GM21825 (cell line): ENCODE measurements at regions not wholly inside any gene's neighbourhood (a gene's known extent, or its start where the extent isn't known, plus 50 kb on each side); places are given as distances from the start of the nearest gene placed in this dataset.
"Not testable (repeated sequence)": the region's sequence is repeated elsewhere in the genome, so short reads cannot be mapped to it uniquely, and the experiment has no call there.

ENCODE experiments used
- ATAC-seq: cut with Tn5 transposase; IDR thresholded peaks from one replicate; pipeline ENCODE4 v1.9.1; 2021; ENCODE audit warnings: mild to moderate bottlenecking, moderate library complexity; ENCODE audit not compliant: unreplicated experiment

GRCh38 chr1:70745199-70745598 lies 302.4 kb downstream of the PTGER3 start:
- ATAC-seq = no peak

- not testable (repeated sequence) for ATAC-seq
Measured at GRCh38 chr1:70746062-70746461, 301.6 kb downstream of the PTGER3 start.

- not testable (repeated sequence) for ATAC-seq
Measured at GRCh38 chr1:70747123-70747522, 300.5 kb downstream of the PTGER3 start.

- not testable (repeated sequence) for ATAC-seq
Measured at GRCh38 chr1:70751676-70752287, 295.8 kb downstream of the PTGER3 start.

DNA sequence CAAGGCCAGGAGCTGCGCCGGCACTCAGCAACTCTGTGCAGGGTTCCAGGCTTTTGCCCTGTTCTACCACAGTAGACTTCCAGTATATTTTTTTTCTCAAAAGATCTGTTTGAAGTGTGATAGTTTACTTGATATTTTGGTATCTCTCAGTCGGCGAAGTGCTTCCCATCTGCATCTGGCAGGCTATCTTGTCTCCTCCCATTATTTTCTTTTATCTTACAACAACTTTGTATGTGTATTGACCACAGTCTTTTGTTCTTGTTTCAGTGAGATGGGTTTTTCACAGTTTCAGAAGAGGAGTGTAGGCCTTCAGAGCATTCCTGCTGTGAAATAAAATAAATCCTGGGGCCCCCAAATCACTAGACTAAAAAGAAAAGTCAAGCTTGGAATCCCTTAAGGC lies 292.9 kb downstream of the PTGER3 start:
- ATAC-seq = no peak

- no peak for ATAC-seq
Measured at GRCh38 chr1:70760154-70760553, 287.5 kb downstream of the PTGER3 start.

DNA sequence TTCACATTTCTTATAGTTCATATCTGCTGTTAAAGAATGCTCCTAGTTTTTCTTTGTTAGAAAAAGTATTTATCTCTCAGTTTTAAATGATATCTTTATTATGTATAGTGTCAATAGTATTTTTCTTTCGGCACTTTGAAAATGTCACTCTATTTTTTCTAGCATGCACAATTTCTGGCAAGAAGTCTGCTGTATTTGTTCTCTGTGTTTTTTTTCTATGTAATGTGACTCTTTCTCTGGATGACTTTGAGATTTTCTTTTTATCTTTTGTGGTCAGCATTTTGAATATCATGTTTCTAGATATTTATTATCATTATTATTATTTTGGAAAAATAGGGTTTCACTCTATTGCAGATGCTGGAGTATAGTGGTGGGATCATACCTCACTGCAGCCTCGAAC lies 285.2 kb downstream of the PTGER3 start:
- no peak for ATAC-seq

DNA sequence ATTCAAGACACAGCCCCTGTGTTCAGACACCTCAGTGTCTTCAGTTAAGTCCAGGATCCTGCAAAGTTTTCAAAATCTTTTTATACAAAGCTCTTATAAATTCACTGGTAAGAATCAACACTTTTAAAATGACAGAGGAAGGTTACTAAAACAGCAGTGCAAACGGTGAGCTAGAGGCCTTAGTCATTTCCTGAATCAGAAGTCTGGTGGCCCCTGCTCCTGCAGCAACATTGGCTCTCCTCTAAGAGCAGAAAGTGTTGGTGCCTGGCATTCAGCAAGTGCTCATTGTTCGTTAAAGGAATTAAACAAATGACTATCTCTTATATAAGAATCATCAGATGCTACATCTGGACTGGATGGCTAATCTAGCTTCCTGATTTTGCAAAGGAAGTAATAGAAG lies 282.9 kb downstream of the PTGER3 start:
- ATAC-seq = no peak

- no peak for ATAC-seq
Measured at GRCh38 chr1:70767377-70767776, 280.2 kb downstream of the PTGER3 start.

DNA sequence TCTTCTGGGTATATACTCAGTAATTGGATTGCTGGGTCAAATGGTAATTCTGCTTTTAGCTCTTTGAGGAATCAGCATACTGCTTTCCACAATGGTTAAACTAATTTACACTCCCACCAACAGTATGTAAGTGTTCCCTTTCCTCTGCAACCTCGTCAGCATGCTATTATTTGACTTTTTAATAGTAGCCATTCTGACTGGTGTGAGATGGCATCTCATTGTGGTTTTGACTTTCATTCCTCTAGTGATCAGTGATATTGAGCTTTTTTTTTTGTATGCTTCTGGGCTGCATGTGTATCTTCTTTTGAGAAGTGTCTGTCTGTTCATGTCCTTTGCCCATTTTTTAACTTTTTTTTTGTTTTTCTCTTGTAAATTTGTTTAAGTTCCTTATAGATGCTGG lies 279.4 kb downstream of the PTGER3 start:
- no peak for ATAC-seq

DNA sequence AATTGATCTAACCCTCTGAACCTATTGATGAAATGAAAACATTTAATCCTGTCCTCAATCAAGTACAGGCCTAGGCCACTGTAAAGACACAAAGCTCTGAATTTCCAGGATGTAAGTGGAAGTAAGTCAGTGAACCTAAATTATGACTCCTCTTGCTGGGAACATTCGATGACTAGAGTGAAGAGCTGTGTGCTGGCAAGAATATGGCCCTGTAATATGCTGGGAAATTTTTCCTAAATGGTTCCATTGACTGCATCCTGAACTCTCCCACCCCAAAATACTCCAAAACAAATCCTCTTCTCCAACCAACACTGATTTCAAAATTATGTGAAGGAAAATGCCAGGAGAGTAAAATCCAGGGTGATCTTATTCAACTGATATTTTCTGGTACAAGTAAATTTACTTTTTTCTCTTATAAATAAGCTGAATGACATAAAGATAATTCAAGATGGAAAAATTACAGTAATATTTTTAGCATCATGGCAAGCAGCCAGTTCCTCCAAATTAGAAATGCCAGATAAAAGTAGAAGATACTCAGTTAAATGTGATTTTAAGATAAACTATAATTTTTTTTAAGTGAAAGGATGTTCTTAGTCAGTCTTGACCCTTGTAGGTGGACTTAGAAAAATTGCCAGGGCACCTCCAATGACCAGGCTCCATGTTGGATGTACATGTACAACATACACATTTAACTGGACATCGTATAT lies 269.4 kb downstream of the PTGER3 start:
- ATAC-seq = no peak

DNA sequence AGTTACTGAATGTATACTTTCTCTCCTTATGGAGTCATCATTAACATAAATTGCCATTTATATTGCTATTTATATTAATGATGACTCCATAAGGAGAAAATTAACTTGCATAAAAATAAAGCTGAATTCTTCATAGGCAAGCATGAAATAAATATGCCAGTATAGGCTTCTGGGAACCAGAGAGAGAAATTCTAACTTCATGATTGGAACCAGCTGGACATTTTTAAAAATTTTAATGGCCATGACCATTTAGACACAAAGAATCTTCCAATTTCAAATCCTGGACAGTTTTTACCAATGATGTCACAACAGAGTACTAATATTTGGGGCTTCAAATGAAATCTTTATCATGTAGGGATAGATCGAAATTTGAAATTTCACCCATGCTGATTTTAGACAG lies 268.7 kb downstream of the PTGER3 start:
- no peak for ATAC-seq

GRCh38 chr1:70779571-70779970 lies 268.0 kb downstream of the PTGER3 start:
- ATAC-seq = no peak

DNA sequence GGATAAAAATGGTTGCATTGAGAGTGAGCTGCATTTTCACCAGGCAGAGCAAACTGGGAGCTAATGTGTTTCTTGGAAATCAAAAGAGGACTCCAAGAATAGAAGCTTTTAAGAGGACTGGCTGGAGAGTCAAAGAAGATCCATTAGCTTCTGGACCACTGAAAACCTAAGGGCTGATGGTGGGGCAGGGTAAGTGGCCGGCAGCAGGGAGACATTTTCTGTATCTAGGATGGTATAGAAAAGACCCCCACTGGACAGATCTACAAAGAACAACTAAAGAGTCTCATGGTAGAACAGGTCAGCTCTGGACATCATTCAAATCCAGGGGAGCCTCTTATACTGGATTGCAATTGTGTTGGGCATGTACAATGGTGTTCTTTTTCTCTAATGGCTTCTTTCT lies 262.3 kb downstream of the PTGER3 start:
- no peak for ATAC-seq

- no peak for ATAC-seq
Measured at GRCh38 chr1:70790232-70790923, 257.2 kb downstream of the PTGER3 start.

DNA sequence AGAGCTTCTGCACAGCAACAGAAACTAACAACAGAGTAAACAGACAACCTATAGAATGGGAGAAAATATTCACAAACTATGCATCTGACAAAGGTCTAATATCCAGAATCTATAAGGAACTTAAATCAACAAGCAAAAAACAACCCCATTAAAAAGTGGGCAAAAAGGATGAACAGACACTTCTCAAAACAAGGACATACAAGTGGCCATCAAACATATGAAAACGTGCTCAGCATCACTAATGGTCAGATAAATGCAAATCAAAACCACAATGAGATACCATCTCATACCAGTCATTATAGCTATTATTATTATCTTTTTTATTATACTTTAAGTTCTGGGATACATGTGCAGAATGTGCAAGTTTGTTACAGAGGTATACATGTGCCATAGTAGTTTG lies 252.6 kb downstream of the PTGER3 start:
- not testable (repeated sequence) for ATAC-seq

DNA sequence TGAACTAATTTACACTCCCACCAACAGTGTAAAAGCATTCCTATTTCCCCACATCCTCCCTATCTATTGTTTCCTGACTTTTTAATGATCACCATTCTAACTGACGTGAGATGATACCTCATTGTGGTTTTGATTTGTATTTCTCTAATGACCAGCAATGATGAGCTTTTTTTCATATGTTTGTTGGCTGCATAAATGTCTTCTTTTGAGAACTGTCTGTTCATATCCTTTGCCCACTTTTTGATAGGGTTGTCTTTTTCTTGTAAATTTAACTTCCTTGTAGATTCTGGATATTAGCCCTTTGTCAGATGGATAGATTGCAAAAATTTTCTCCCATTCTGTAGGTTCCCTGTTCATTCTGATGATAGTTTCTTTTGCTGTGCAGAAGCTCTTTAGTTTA lies 251.3 kb downstream of the PTGER3 start:
- not testable (repeated sequence) for ATAC-seq

DNA sequence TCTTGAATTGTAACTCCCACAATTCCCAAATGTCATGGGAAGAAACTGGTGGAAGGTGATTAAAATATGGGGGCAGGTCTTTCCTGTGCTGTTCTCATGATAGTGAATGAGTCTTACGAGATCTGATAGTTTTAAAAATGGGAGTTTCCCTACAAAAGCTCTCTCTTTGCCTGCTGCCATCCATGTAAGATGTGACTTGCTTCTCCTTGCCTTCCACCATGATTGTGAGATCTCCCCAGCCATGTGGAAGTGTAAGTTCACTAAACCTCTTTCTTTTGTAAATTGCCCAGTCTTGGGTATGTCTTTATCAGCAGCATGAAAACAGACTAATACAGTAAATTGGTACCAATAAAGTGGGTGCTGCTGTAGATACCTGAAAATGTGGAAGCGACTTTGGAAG lies 245.0 kb downstream of the PTGER3 start:
- not testable (repeated sequence) for ATAC-seq

GRCh38 chr1:70805641-70806040 lies 242.0 kb downstream of the PTGER3 start:
- no peak for ATAC-seq

- ATAC-seq = no peak
Measured at GRCh38 chr1:70807088-70807664, 240.4 kb downstream of the PTGER3 start.

DNA sequence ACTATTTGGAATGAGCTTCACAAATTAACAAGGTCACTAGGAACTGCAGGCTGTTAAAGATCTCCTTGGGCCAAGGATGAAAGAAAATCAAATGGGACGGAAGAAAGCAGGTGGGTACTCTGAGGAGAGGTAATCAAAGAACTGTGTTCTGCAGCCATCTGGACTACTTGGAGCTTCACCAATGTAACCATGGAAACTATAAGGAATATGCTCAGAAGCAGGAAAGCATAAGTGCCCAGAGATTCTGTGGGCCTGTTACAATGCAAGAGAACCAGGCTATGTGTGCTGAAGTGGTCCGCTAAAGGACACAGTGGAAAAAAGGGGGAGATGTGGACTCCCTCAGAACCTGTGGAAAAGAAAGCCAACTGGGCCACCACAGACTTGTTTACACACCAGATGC lies 238.5 kb downstream of the PTGER3 start:
- ATAC-seq = no peak

GRCh38 chr1:70811815-70812214 lies 235.8 kb downstream of the PTGER3 start:
- no peak for ATAC-seq
